Uterus (tissue), 3 donors: ENCODE measurements at regions not wholly inside any gene's neighbourhood (a gene's known extent, or its start where the extent isn't known, plus 50 kb on each side); places are given as distances from the start of the nearest gene placed in this dataset.
"Not testable (repeated sequence)": the region's sequence is repeated elsewhere in the genome, so short reads cannot be mapped to it uniquely, and the experiment has no call there.

ENCODE experiments used
- DNase-seq, 2 donors: peaks; one replicate each; pipeline ENCODE4 v3.0.0-alpha.2; 2019 to 2020
- H3K27ac ChIP-seq, 2 donors: fragments of 200-600 bp; sonication (generic); 1 replicate in 1 of 2; 2 replicates in 1 of 2; pipeline ENCODE4 v1.5.1; 2016 to 2018
- H3K27me3 ChIP-seq, 2 donors: fragments of 200-600 bp; sonication (generic); one replicate each; pipeline ENCODE4 v1.5.1; 2018 to 2019; ENCODE audit warnings: control low read depth in 1 of 2
- H3K36me3 ChIP-seq, 2 donors: fragments of 200-600 bp; sonication (generic); one replicate each; pipeline ENCODE4 v1.5.1; 2019; ENCODE audit warnings: control low read depth in 1 of 2
- H3K4me1 ChIP-seq, 2 donors: fragments of 200-600 bp; sonication (generic); one replicate each; pipeline ENCODE4 v1.5.1; 2018 to 2019; ENCODE audit warnings: control low read depth in 1 of 2
- H3K4me3 ChIP-seq, 2 donors: fragments of 200-600 bp; sonication (generic); 1 replicate in 1 of 2; 2 replicates in 1 of 2; pipeline ENCODE4 v1.5.1; 2018 to 2019; ENCODE audit warnings: mild to moderate bottlenecking in 1 of 2
- H3K9me3 ChIP-seq, 2 donors: fragments of 200-600 bp; sonication (generic); one replicate each; pipeline ENCODE4 v1.5.1; 2019; ENCODE audit warnings: control low read depth in 1 of 2
- POLR2A ChIP-seq, 2 donors: fragments of 450-650 bp; IDR thresholded peaks; one replicate each; pipeline ENCODE4 v1.6.1; 2016; ENCODE audit warnings: antibody characterized with exemption in 2 of 2, mild to moderate bottlenecking in 1 of 2, moderate library complexity in 1 of 2
- intact Hi-C: fragments of 100-400 bp; cut with DNase I; formaldehyde crosslinking; loops from one replicate; pipeline ENCODE4 v1.15.1; 2023; ENCODE audit warnings: low total_unique reads
- TF ChIP-seq, protein P1 (sequence below), 4 experiments: fragments of 200-600 bp in 2 of 4; fragments of 450-650 bp in 2 of 4; sonication (generic) in 2 of 4; IDR thresholded peaks; one replicate each; pipeline ENCODE4 v1.5.1; 2016 to 2019; ENCODE audit warnings: antibody characterized with exemption in 4 of 4, mild to moderate bottlenecking in 2 of 4, moderate library complexity in 1 of 4
- donor health status: DM: yes; HTN: yes; CAD: no.

DNA sequence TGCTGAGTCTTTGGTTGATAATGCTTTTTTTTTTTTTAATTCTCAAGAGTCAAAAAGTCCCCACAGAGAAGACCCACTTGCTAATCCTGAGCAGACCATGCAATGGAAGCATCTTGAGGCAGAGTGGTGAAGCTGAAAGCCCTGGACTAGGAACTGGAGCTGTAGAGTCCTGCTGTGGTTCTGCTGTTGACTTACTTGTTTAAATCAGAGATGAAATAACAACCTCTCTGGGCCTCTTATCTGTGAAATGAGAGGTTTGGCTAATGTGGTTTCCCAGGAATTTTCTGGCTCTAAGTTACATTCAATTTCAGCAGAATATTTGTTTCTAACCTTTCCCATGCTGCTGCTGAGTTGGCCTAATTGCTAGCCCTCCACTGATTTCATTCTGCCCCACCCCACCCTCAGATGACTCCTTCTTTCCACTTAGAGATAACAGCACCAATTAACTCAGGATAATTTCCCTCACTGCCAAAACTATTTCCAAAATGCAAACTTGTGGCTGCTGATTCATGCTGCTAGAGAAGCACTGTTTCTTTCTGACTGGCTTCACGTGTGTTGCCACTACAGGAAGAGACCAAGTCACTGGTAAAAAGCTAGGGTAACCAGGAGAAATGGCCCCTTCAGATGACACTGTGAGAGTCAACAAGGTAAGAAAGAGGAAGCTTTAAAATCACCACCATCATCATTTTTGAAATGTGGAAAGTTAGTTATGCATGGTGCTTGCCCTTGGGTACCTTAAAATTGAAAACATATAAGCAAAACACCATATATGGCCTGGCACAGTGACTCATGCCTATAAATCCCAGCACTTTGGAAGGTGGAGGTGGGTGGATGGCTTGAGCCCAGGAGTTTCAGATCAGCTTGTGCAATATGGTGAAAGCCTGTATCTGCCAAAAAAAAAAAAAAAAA lies 326.4 kb downstream of the DCHS2 start:
- no peak overlapping the region for H3K4me3 ChIP-seq
- intact Hi-C loops = no loop called here
- no peaks in the 10 kb centered on the region for H3K9me3 ChIP-seq
- TF ChIP-seq POLR2A (IDR thresholded peaks at IDR 0.05) = no peak
- TF ChIP-seq, protein P1, sequence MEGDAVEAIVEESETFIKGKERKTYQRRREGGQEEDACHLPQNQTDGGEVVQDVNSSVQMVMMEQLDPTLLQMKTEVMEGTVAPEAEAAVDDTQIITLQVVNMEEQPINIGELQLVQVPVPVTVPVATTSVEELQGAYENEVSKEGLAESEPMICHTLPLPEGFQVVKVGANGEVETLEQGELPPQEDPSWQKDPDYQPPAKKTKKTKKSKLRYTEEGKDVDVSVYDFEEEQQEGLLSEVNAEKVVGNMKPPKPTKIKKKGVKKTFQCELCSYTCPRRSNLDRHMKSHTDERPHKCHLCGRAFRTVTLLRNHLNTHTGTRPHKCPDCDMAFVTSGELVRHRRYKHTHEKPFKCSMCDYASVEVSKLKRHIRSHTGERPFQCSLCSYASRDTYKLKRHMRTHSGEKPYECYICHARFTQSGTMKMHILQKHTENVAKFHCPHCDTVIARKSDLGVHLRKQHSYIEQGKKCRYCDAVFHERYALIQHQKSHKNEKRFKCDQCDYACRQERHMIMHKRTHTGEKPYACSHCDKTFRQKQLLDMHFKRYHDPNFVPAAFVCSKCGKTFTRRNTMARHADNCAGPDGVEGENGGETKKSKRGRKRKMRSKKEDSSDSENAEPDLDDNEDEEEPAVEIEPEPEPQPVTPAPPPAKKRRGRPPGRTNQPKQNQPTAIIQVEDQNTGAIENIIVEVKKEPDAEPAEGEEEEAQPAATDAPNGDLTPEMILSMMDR (IDR thresholded peaks at IDR 0.05) = no peak
- H3K27me3 ChIP-seq = no peaks in the 10 kb centered on the region
- H3K36me3 ChIP-seq = no peaks in the 10 kb centered on the region
- H3K27ac ChIP-seq = no peak overlapping the region
- no peaks in the 10 kb centered on the region for H3K4me1 ChIP-seq
- peak in 1 of 2 donors; percentile 21 for DNase-seq

DNA sequence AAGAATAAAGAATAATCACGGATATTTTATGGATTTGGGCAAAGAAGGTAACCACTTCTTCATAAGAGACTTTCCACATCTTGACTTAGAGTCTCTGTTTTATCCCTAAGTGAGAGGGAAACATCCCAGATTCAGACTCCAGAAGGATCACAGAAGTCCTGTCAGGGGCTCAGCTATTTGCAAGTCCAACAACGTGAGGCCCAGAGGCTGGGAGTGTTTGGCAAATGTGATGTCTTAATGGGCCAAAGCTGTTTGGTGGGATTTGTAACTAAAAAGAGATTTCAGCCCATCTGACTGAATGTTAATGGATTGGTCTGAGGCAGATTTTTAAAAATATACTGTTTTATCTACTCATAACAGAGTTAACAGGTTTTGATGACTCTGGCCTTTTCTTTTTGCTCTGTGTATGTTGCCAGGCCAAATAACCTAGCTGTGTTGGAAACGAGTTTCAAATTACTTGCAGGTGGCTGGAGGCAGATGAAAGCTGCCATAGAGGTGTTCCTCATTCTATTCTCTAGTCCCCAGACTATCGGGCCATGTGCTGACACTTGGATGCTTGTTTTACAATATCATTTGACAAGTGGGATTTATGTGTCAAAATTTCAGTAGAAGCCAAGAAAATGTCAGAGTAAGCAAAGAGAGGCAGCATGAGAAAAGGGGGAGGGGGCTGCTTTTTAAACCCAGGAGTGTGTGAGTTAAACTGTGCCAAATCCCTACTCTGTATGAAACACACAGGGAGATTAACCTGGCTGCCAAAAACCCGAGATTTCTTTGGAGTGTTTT lies 330.9 kb downstream of the DCHS2 start:
- no peaks in the 10 kb centered on the region for H3K9me3 ChIP-seq
- no peaks in the 10 kb centered on the region for H3K27me3 ChIP-seq
- intact Hi-C loops = no loop called here
- no peak for DNase-seq
- TF ChIP-seq, protein P1 (IDR thresholded peaks at IDR 0.05) = no peak
- no peak for TF ChIP-seq POLR2A (IDR thresholded peaks at IDR 0.05)
- no peaks in the 10 kb centered on the region for H3K4me1 ChIP-seq
- no peak overlapping the region for H3K27ac ChIP-seq
- H3K4me3 ChIP-seq = no peak overlapping the region
- H3K36me3 ChIP-seq = no peaks in the 10 kb centered on the region

DNA sequence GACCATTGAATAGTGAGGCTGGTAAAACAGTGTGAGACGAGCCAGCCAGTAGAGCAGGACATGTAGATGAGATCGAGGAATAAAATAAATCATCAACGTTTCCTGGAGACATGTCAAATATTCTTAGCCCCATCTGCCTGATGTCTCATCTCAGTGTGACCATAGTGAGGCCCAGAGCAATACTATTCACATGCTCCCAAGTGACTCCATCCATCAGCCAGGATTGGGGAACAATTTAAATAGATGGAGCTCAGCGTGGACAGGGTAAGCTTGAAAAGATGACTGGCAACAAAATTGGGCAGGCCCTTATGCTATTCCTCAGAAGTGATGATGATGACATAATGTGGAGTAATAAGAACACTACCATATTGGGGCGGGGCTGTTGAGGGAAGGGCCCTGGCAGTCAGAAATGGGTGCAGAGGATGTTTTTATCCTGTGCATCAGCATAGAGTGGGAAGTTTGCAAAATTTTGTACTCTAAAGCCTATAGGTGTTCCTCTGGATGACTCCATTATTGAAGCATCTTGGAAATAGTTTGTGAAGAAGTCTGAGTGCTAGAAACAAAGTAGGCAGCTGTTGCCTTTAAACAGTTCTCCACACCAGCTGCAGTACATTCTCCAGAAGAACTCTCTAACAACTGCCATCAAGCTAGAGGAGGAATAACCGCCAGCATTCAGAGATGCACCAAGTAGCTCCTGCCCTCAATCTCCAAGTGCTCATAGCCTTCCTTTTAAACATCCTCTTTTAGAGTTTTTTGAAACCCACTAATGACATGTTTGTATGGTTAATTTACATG lies 333.0 kb downstream of the DCHS2 start:
- DNase-seq = no peak
- intact Hi-C loops = no loop called here
- TF ChIP-seq, protein P1 (IDR thresholded peaks at IDR 0.05) = no peak
- TF ChIP-seq POLR2A (IDR thresholded peaks at IDR 0.05) = no peak
- no peaks in the 10 kb centered on the region for H3K27me3 ChIP-seq
- H3K4me3 ChIP-seq = no peak overlapping the region
- H3K27ac ChIP-seq = no peak overlapping the region
- H3K36me3 ChIP-seq = no peaks in the 10 kb centered on the region
- H3K4me1 ChIP-seq = no peaks in the 10 kb centered on the region
- H3K9me3 ChIP-seq = no peaks in the 10 kb centered on the region

DNA sequence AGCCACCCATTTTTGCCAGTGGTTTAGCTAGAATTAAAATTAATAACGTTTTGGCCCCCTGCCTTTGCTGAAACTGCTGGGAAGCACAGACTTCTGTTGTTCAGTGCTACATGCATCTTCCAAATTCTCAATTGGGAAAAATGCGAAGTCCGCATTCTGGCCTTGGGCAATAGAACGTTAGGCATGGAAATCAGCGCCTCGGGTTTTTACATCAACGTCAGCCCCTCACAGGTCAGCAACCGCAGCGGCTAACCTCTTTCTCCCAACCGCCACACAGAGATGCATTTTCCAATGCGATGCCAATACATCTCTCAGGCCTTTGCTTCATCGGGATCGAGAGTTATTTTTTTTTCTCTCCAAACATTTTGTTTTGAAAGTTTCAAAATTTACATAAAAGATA lies 339.1 kb downstream of the DCHS2 start:
- no peaks in the 10 kb centered on the region for H3K9me3 ChIP-seq
- H3K27ac ChIP-seq = no peak overlapping the region
- TF ChIP-seq, protein P1 (IDR thresholded peaks at IDR 0.05) = no peak
- TF ChIP-seq POLR2A (IDR thresholded peaks at IDR 0.05) = no peak
- no peaks in the 10 kb centered on the region for H3K4me1 ChIP-seq
- no peaks in the 10 kb centered on the region for H3K27me3 ChIP-seq
- no peaks in the 10 kb centered on the region for H3K36me3 ChIP-seq
- H3K4me3 ChIP-seq = no peak overlapping the region
- intact Hi-C loops = no loop called here
- no peak for DNase-seq

DNA sequence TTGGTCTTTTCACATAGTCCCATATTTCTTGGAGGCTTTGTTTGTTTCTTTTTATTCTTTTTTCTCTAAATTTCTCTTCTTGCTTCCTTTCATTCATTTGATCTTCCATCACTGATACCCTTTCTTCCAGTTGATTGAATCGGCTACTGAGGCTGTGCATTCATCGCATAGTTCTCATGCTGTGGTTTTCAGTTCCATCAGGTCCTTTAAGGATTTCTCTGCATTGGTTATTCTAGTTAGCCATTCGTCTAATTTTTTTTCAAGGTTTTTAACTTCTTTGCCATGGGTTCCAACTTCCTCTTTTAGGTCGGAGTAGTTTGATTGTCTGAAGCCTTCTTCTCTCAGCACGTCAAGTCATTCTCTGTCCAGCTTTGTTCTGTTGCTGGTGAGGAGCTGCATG lies 342.4 kb downstream of the DCHS2 start:
- H3K4me1 ChIP-seq, H3K27ac ChIP-seq, H3K27me3 ChIP-seq, DNase-seq, H3K4me3 ChIP-seq, H3K9me3 ChIP-seq, intact Hi-C loops, H3K36me3 ChIP-seq: not testable (repeated sequence)
